ENCODE measurements at regions not wholly inside any gene's neighbourhood (a gene's known extent, or its start where the extent isn't known, plus 50 kb on each side); places are given as distances from the start of the nearest gene placed in this dataset.

DNA sequence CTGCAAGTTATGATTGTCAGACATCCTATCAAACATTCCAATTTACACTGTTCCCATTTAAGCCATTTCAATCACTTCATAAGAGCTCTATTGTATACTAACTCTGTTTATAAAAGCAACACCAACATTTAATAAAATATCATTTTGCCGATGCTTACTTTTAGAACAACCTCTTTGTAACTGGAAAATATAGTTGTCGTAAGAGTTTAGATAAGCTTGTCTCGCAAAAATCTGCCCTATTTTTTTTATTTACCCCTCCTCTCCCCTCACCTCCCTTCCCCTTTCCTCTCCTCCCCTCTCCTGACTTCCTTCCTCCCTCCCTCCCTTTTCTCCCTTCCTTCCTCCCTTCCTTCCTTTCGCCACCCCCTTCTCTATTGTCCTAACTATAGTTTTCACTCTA is 105.7 kb upstream of the PEX5L start:
- H3K9me3 Mint-ChIP-seq (ENCODE audit: insufficient read depth): no peaks in the 10 kb centered on the region
- CTCF ChIA-PET: no interaction called here
- 79% methylated on average over 2 of the region's 4 CpGs for WGBS (ENCODE audit: insufficient coverage)
- Histone ChIP-seq H3K27me3 (replicated peaks in 1 of 4; ENCODE audit: control extremely low read depth in 1 of 4, control insufficient read depth in 3 of 4, insufficient read depth in 4 of 4, low read length in 3 of 4) (no peaks in the 10 kb centered on the region), H3K9ac (ENCODE audit: low read length) (no peak overlapping the region), H3K4me2 (replicated peaks; ENCODE audit: low read depth, low read length, poor library complexity, severe bottlenecking) (no peak overlapping the region), H3K79me2 (ENCODE audit: control insufficient read depth, insufficient read depth, low read length) (no peaks in the 10 kb centered on the region), H2AFZ (ENCODE audit: insufficient read depth, low read depth, low read length, poor library complexity, severe bottlenecking) (no peak overlapping the region), H3K4me1 (ENCODE audit: control insufficient read depth in 2 of 2, insufficient read depth in 2 of 2, low read length in 2 of 2) (no peaks in the 10 kb centered on the region), H3K36me3 (replicated peaks in 1 of 2; ENCODE audit: control extremely low read depth in 1 of 2, control insufficient read depth in 1 of 2, extremely low read depth in 1 of 2, insufficient read depth in 2 of 2, low read length in 1 of 2) (no peaks in the 10 kb centered on the region), H4K20me1 (ENCODE audit: control insufficient read depth, insufficient read depth, low read length, poor library complexity, severe bottlenecking) (no peaks in the 10 kb centered on the region), H3K9me3 (ENCODE audit: control extremely low read depth in 1 of 3, control insufficient read depth in 2 of 3, insufficient read depth in 1 of 3, low read length in 2 of 3) (peaks cover 0 to 2% (median 0%) of the 10 kb centered on the region in 3 donors), H3K4me3 (ENCODE audit: control extremely low read depth in 1 of 5, extremely low read depth in 1 of 5, insufficient read depth in 1 of 5, low read depth in 2 of 5, low read length in 4 of 5) (no peak overlapping the region), H3K27ac (ENCODE audit: low read length in 2 of 2) (no peak overlapping the region)
- TF ChIP-seq, protein P1, sequence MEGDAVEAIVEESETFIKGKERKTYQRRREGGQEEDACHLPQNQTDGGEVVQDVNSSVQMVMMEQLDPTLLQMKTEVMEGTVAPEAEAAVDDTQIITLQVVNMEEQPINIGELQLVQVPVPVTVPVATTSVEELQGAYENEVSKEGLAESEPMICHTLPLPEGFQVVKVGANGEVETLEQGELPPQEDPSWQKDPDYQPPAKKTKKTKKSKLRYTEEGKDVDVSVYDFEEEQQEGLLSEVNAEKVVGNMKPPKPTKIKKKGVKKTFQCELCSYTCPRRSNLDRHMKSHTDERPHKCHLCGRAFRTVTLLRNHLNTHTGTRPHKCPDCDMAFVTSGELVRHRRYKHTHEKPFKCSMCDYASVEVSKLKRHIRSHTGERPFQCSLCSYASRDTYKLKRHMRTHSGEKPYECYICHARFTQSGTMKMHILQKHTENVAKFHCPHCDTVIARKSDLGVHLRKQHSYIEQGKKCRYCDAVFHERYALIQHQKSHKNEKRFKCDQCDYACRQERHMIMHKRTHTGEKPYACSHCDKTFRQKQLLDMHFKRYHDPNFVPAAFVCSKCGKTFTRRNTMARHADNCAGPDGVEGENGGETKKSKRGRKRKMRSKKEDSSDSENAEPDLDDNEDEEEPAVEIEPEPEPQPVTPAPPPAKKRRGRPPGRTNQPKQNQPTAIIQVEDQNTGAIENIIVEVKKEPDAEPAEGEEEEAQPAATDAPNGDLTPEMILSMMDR (IDR thresholded peaks at IDR 0.05): no peak
- no peak for TF ChIP-seq EZH2 (IDR thresholded peaks at IDR 0.05; ENCODE audit: borderline replicate concordance, insufficient read depth, low read depth, low read length, poor library complexity, severe bottlenecking)
- no peak overlapping the region for H3K4me3 Mint-ChIP-seq
- DNase-seq: no peak
- H3K27ac Mint-ChIP-seq: no peak overlapping the region
- intact Hi-C loops (cut with micrococcal nuclease): no loop called here
- POLR2A ChIA-PET: no interaction called here
- ATAC-seq (ENCODE audit: low read depth): no peak
- no peaks in the 10 kb centered on the region for H3K4me1 Mint-ChIP-seq
- no peaks in the 10 kb centered on the region for H3K27me3 Mint-ChIP-seq

DNA sequence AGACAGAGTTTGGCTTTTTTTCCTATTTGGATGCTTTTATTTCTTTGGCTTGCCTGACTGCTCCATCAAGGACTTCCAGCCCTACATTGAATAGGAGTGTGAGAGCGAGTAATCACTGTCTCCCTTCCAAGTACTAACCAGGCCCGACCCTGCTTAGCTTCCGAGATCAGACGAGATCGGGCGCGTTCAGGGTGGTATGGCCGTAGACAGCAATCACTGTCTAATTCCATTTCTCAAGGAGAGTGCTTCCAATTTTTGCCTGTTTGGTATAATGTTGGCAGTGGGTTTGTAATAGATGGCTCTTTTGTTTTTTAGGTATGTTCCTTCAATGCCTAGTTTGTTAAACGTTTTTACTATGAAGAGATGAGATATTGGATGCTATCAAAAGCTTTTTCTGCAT is 125.0 kb upstream of the PEX5L start:
- Histone ChIP-seq H3K9me3 (ENCODE audit: control extremely low read depth in 1 of 3, control insufficient read depth in 2 of 3, insufficient read depth in 1 of 3, low read length in 2 of 3) (peaks cover 0 to 6% (median 2%) of the 10 kb centered on the region in 3 donors), H2AFZ (ENCODE audit: insufficient read depth, low read depth, low read length, poor library complexity, severe bottlenecking) (no peak overlapping the region), H3K79me2 (ENCODE audit: control insufficient read depth, insufficient read depth, low read length) (no peaks in the 10 kb centered on the region), H3K4me1 (ENCODE audit: control insufficient read depth in 2 of 2, insufficient read depth in 2 of 2, low read length in 2 of 2) (no peaks in the 10 kb centered on the region), H3K4me2 (replicated peaks; ENCODE audit: low read depth, low read length, poor library complexity, severe bottlenecking) (no peak overlapping the region), H3K4me3 (ENCODE audit: control extremely low read depth in 1 of 5, extremely low read depth in 1 of 5, insufficient read depth in 1 of 5, low read depth in 2 of 5, low read length in 4 of 5) (no peak overlapping the region), H3K36me3 (replicated peaks in 1 of 2; ENCODE audit: control extremely low read depth in 1 of 2, control insufficient read depth in 1 of 2, extremely low read depth in 1 of 2, insufficient read depth in 2 of 2, low read length in 1 of 2) (no peaks in the 10 kb centered on the region), H4K20me1 (ENCODE audit: control insufficient read depth, insufficient read depth, low read length, poor library complexity, severe bottlenecking) (no peaks in the 10 kb centered on the region), H3K27me3 (replicated peaks in 1 of 4; ENCODE audit: control extremely low read depth in 1 of 4, control insufficient read depth in 3 of 4, insufficient read depth in 4 of 4, low read length in 3 of 4) (no peaks in the 10 kb centered on the region), H3K27ac (ENCODE audit: low read length in 2 of 2) (no peak overlapping the region), H3K9ac (ENCODE audit: low read length) (no peak overlapping the region)
- TF ChIP-seq EZH2 (IDR thresholded peaks at IDR 0.05; ENCODE audit: borderline replicate concordance, insufficient read depth, low read depth, low read length, poor library complexity, severe bottlenecking): no peak
- TF ChIP-seq, protein P1 (IDR thresholded peaks at IDR 0.05): no peak
- WGBS (ENCODE audit: insufficient coverage): 95% methylated on average over 7 of the region's 9 CpGs
- Mint-ChIP-seq H3K9me3 (ENCODE audit: insufficient read depth) (peaks cover 3% of the 10 kb centered on the region), H3K27me3 (no peaks in the 10 kb centered on the region), H3K27ac (no peak overlapping the region), H3K4me3 (no peak overlapping the region), H3K4me1 (no peaks in the 10 kb centered on the region)
- CTCF ChIA-PET: no interaction called here
- DNase-seq (no peak), ATAC-seq (ENCODE audit: low read depth) (no peak)
- POLR2A ChIA-PET: no interaction called here
- intact Hi-C loops (cut with micrococcal nuclease): no loop called here
